ENCODE measurements at regions not wholly inside any gene's neighbourhood (a gene's known extent, or its start where the extent isn't known, plus 50 kb on each side); places are given as distances from the start of the nearest gene placed in this dataset.

DNA sequence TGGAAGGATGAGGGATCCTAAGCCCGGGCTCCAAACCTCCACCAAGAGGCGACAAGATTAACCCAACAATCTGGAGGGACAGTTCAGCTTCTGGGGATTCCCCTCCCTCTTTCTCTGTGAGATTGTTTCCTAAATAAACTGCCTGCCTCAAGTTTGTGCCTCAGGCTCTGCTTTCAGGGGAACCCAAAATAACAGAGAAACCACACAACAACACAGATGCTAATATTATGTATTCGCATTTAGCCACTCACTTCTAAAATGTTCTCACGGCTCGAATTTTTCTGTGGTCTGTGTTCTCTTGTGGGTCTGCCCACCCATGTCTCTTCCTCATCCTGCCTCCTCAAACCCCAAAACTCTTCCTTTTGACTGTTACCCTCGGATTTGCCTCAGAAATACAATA lies 1381.1 kb upstream of the SLC10A2 start:
- intact Hi-C loops (cut with DNase I), result no loop called here

DNA sequence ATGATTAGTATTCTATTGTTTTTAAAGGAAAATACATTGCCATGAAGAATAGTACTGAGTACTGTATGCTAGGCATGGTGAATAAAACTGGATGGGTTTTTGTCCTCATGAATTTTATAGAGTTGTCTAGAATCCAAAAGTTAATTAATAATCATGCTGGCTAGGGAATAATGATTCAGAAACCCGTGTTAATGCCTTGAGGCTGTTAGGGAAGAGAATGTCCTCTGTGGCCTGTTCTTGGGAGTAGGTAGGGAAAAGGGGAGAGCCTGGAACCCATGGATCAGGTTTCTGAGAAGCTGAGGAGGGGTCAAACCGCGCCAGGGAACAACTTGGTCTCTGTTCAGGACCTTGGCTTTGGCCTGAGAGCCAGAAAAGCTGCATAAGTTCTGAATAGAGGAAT lies 1376.3 kb upstream of the SLC10A2 start:
- DNase-seq (no peak), ATAC-seq (no peak)
- WGBS (ENCODE audit: insufficient coverage, low coverage, low lambda C conversion rate, missing lambda C conversion rate), result 38% methylated on average over 3 of the region's 3 CpGs
- TF ChIP-seq, protein P1, sequence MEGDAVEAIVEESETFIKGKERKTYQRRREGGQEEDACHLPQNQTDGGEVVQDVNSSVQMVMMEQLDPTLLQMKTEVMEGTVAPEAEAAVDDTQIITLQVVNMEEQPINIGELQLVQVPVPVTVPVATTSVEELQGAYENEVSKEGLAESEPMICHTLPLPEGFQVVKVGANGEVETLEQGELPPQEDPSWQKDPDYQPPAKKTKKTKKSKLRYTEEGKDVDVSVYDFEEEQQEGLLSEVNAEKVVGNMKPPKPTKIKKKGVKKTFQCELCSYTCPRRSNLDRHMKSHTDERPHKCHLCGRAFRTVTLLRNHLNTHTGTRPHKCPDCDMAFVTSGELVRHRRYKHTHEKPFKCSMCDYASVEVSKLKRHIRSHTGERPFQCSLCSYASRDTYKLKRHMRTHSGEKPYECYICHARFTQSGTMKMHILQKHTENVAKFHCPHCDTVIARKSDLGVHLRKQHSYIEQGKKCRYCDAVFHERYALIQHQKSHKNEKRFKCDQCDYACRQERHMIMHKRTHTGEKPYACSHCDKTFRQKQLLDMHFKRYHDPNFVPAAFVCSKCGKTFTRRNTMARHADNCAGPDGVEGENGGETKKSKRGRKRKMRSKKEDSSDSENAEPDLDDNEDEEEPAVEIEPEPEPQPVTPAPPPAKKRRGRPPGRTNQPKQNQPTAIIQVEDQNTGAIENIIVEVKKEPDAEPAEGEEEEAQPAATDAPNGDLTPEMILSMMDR (IDR thresholded peaks at IDR 0.05), result no peak
- TF ChIP-seq POLR2A (IDR thresholded peaks at IDR 0.05), result no peak
- H3K4me3 ChIP-seq, result no peak overlapping the region
- H3K27ac ChIP-seq, result no peak overlapping the region
- H3K9me3 ChIP-seq, result no peaks in the 10 kb centered on the region
- intact Hi-C loops (cut with DNase I), result no loop called here
- no peaks in the 10 kb centered on the region for H3K36me3 ChIP-seq
- H3K27me3 ChIP-seq, result no peaks in the 10 kb centered on the region
- no peaks in the 10 kb centered on the region for H3K4me1 ChIP-seq

More for the DNA sequence above, 1381.1 kb upstream of the SLC10A2 start:
- WGBS (ENCODE audit: insufficient coverage, low coverage, low lambda C conversion rate, missing lambda C conversion rate), result 59% methylated on average over 6 of the region's 6 CpGs
- no peaks in the 10 kb centered on the region for H3K4me1 ChIP-seq
- H3K9me3 ChIP-seq, result no peaks in the 10 kb centered on the region
- no peak overlapping the region for H3K27ac ChIP-seq
- DNase-seq, result no peak
- ATAC-seq, result no peak
- no peak overlapping the region for H3K4me3 ChIP-seq
- H3K27me3 ChIP-seq, result no peaks in the 10 kb centered on the region
- TF ChIP-seq, protein P1 (IDR thresholded peaks at IDR 0.05), result no peak
- no peak for TF ChIP-seq POLR2A (IDR thresholded peaks at IDR 0.05)
- no peaks in the 10 kb centered on the region for H3K36me3 ChIP-seq

DNA sequence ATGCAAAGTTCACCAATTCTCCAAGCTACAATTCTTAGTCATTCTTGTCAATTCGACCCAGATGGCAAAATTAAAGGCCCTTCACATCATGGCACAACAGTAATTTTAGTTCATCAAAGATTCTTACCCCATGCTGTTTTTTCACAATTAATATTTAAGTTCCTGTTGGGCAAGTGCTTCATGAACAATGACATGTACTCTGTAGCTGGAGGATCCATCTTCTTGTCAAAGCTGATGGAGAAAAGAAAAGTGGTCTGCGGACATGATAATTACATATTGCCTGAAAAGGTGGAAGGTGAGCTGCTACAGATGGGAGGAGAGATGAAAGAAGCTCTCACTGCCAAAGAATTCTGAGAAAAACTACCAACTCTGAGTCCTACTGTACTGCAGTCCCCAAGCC lies 1370.3 kb upstream of the SLC10A2 start:
- no peaks in the 10 kb centered on the region for H3K27me3 ChIP-seq
- TF ChIP-seq POLR2A (IDR thresholded peaks at IDR 0.05), result no peak
- no peaks in the 10 kb centered on the region for H3K36me3 ChIP-seq
- no peak overlapping the region for H3K27ac ChIP-seq
- 46% methylated on average over 2 of the region's 2 CpGs for WGBS (ENCODE audit: insufficient coverage, low coverage, low lambda C conversion rate, missing lambda C conversion rate)
- no peaks in the 10 kb centered on the region for H3K4me1 ChIP-seq
- DNase-seq (no peak), ATAC-seq (no peak)
- intact Hi-C loops (cut with DNase I), result no loop called here
- no peaks in the 10 kb centered on the region for H3K9me3 ChIP-seq
- no peak overlapping the region for H3K4me3 ChIP-seq

DNA sequence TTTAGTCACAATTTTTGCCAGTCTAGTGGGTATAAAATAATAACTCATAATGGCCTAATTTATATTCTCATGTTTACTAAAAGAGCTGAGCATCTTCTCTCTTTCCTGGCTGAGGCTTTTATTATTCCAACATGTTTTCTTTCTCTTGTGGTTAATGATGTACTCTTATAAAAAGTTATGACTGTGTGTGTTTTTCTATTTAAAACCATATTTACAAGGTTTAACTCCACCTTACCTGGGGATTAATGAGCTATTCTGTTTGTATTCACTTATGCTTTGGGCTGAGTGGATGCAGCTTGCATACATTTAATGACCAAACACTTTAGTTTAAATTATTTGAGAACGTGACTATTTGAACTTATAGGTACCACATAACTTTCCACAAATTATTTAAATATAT lies 1365.7 kb upstream of the SLC10A2 start:
- 50% methylated on average over 1 of the region's 1 CpG for WGBS (ENCODE audit: insufficient coverage, low coverage, low lambda C conversion rate, missing lambda C conversion rate)
- ATAC-seq, result no peak
- Histone ChIP-seq H3K36me3 (no peaks in the 10 kb centered on the region), H3K27me3 (no peaks in the 10 kb centered on the region), H3K4me1 (no peaks in the 10 kb centered on the region), H3K9me3 (no peaks in the 10 kb centered on the region), H3K4me3 (no peak overlapping the region), H3K27ac (no peak overlapping the region)
- intact Hi-C loops (cut with DNase I), result no loop called here
- no peak for TF ChIP-seq POLR2A (IDR thresholded peaks at IDR 0.05)
- TF ChIP-seq, protein P1 (IDR thresholded peaks at IDR 0.05), result no peak
- no peak for DNase-seq

DNA sequence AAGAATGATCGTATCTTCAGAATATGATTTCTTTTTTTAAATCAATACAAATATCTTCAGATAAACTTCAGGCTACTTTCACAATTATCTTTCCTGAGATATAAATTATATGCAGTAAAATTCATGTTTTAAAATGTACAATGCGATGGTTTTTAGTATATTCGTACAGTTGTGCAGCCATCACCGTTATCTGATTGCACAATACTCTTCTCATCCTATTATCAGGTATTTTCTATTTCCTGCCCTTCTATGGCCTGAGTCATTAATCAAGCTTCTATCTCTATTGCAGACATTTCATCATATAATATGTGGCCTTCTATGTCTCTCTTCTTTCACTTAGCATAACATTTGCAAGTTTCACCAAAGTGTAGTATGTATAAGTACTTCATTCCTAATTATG lies 1360.2 kb upstream of the SLC10A2 start:
- DNase-seq (no peak), ATAC-seq (no peak)
- H3K4me1 ChIP-seq, result no peaks in the 10 kb centered on the region
- 69% methylated on average over 4 of the region's 4 CpGs for WGBS (ENCODE audit: insufficient coverage, low coverage, low lambda C conversion rate, missing lambda C conversion rate)
- H3K27me3 ChIP-seq, result no peaks in the 10 kb centered on the region
- TF ChIP-seq POLR2A (IDR thresholded peaks at IDR 0.05), result no peak
- TF ChIP-seq, protein P1 (IDR thresholded peaks at IDR 0.05), result no peak
- intact Hi-C loops (cut with DNase I), result no loop called here
- H3K9me3 ChIP-seq, result no peaks in the 10 kb centered on the region
- H3K36me3 ChIP-seq, result no peaks in the 10 kb centered on the region
- H3K4me3 ChIP-seq, result no peak overlapping the region
- no peak overlapping the region for H3K27ac ChIP-seq

All from right lobe of liver (tissue), 6 donors.